ENCODE measurements at regions not wholly inside any gene's neighbourhood (a gene's known extent, or its start where the extent isn't known, plus 50 kb on each side); places are given as distances from the start of the nearest gene placed in this dataset.

GRCh38 chr7:112986256-112987031 lies 100.2 kb downstream of the GPR85 start:
- TF ChIP-seq CTCF (IDR thresholded peaks at IDR 0.05) (no peak), ZFX (IDR thresholded peaks at IDR 0.05; ENCODE audit: borderline replicate concordance) (no peak)

Measured in 22Rv1 (cell line).